ENCODE measurements at regions not wholly inside any gene's neighbourhood (a gene's known extent, or its start where the extent isn't known, plus 50 kb on each side); places are given as distances from the start of the nearest gene placed in this dataset.

- no peak for TF ChIP-seq CTCF (conservative IDR thresholded peaks at IDR 0.05; ENCODE audit: low read depth, low read length)
- TF ChIP-seq EZH2 (IDR thresholded peaks at IDR 0.05; ENCODE audit: low read length, unreplicated experiment), result no peak
- TF ChIP-seq EZH2phosphoT487 (IDR thresholded peaks at IDR 0.05; ENCODE audit: borderline replicate concordance, low read length), result no peak
Observed at GRCh38 chr5:152932621-152933020, 527.5 kb upstream of the NMUR2 start.
